Caco-2 (cell line): ENCODE measurements at regions not wholly inside any gene's neighbourhood (a gene's known extent, or its start where the extent isn't known, plus 50 kb on each side); places are given as distances from the start of the nearest gene placed in this dataset.

ENCODE experiments used
- BruUV-seq: library from RNA; stranded (reverse); fragments of 400-500 nt; replicated peaks from 2 replicates; lab custom pipeline; 2021; lab: Mats Ljungman, UMichigan
- CTCF ChIA-PET: fragments of 300-600 bp; sonication (Branson Sonifier 250); formaldehyde crosslinking; loops from one replicate; lab custom pipeline; 2022; ENCODE audit warnings: antibody characterized with exemption; lab: Charles Lee
- POLR2A ChIA-PET: fragments of 300-600 bp; sonication (Branson Sonifier 250); formaldehyde crosslinking; loops from one replicate; lab custom pipeline; 2022; ENCODE audit warnings: antibody characterized with exemption; lab: Charles Lee
- DNase-seq, 2 experiments: peaks; one replicate each; pipeline versions ENCODE4 v3.0.0 to v3.0.0-alpha.2; 2020 to 2022
- H3K27me3 ChIP-seq: replicated peaks from 2 replicates; pipeline ENCODE4 v1.6.0; 2011; ENCODE audit warnings: low read length; ENCODE audit not compliant: control insufficient read depth, insufficient read depth
- H3K36me3 ChIP-seq: 2 replicates; pipeline ENCODE4 v1.5.1; 2011; ENCODE audit warnings: low read length; ENCODE audit not compliant: control insufficient read depth, insufficient read depth
- H3K4me1 ChIP-seq: fragments of 250-450 bp; sonication (Bioruptor Pico); 2 replicates; pipeline ENCODE4 v1.5.1; 2020; ENCODE audit warnings: mild to moderate bottlenecking
- H3K4me3 ChIP-seq: 2 replicates; pipeline ENCODE4 v1.5.1; 2011; ENCODE audit warnings: low read depth, mild to moderate bottlenecking, control low read depth, low read length
- H3K9me3 ChIP-seq: fragments of 250-450 bp; sonication (Bioruptor Pico); 2 replicates; pipeline ENCODE4 v1.5.1; 2020; ENCODE audit warnings: mild to moderate bottlenecking, moderate library complexity
- H3K27ac Mint-ChIP-seq: one replicate; pipeline ENCODE4 v1.8.0; 2022; ENCODE audit warnings: mixed read lengths; ENCODE audit not compliant: unreplicated experiment
- H3K27me3 Mint-ChIP-seq: one replicate; pipeline ENCODE4 v1.8.0; 2022; ENCODE audit warnings: mixed read lengths; ENCODE audit not compliant: insufficient read depth, unreplicated experiment
- H3K36me3 Mint-ChIP-seq: one replicate; pipeline ENCODE4 v1.8.0; 2022; ENCODE audit warnings: mild to moderate bottlenecking, mixed read lengths; ENCODE audit not compliant: insufficient read depth, unreplicated experiment
- H3K4me1 Mint-ChIP-seq: one replicate; pipeline ENCODE4 v1.8.0; 2022; ENCODE audit warnings: low read depth, mixed read lengths; ENCODE audit not compliant: unreplicated experiment
- H3K4me3 Mint-ChIP-seq: one replicate; pipeline ENCODE4 v1.8.0; 2022; ENCODE audit warnings: mild to moderate bottlenecking, moderate library complexity, mixed read lengths; ENCODE audit not compliant: unreplicated experiment
- H3K9me3 Mint-ChIP-seq: one replicate; pipeline ENCODE4 v1.8.0; 2022; ENCODE audit warnings: mixed read lengths; ENCODE audit not compliant: unreplicated experiment
- CTCF ChIP-seq, 2 experiments: fragments of 200-600 bp in 1 of 2; IDR thresholded peaks; 1 replicate in 1 of 2; 2 replicates in 1 of 2; pipeline versions ENCODE4 v1.5.1 to v1.8.0; 2011 to 2022; ENCODE audit warnings: antibody characterized with exemption in 1 of 2, control low read depth in 1 of 2, inconsistent platforms in 1 of 2, low read depth in 1 of 2, low read length in 1 of 2, mild to moderate bottlenecking in 1 of 2, moderate library complexity in 1 of 2; ENCODE audit not compliant: insufficient read depth in 1 of 2, severe bottlenecking in 1 of 2, unreplicated experiment in 1 of 2
- intact Hi-C: fragments of 100-400 bp; cut with micrococcal nuclease; formaldehyde crosslinking; loops from one replicate; pipeline ENCODE4 v1.10.0; 2022; ENCODE audit not compliant: unreplicated experiment

- no peak for TF ChIP-seq CTCF (IDR thresholded peaks at IDR 0.05; ENCODE audit: insufficient read depth in 1 of 2, low read depth in 1 of 2, low read length in 1 of 2, severe bottlenecking in 1 of 2, unreplicated experiment in 1 of 2)
- Histone ChIP-seq H3K9me3 (no peaks in the 10 kb centered on the region), H3K4me1 (peaks cover 17% of the 10 kb centered on the region), H3K27me3 (no peaks in the 10 kb centered on the region), H3K36me3 (no peaks in the 10 kb centered on the region), H3K4me3 (no peak overlapping the region)
- CTCF ChIA-PET: no interaction called here
- Mint-ChIP-seq H3K9me3 (no peaks in the 10 kb centered on the region), H3K4me3 (no peak overlapping the region), H3K27me3 (no peaks in the 10 kb centered on the region), H3K4me1 (peaks cover 3% of the 10 kb centered on the region), H3K27ac (peak overlapping the region; percentile 13), H3K36me3 (no peaks in the 10 kb centered on the region)
- DNase-seq: no peak
- POLR2A ChIA-PET: no interaction called here
- intact Hi-C loops: no loop called here
- BruUV-seq: no TSS peak
Observed at GRCh38 chr11:47911149-47911548, 63.0 kb upstream of the NUP160 start.

DNA sequence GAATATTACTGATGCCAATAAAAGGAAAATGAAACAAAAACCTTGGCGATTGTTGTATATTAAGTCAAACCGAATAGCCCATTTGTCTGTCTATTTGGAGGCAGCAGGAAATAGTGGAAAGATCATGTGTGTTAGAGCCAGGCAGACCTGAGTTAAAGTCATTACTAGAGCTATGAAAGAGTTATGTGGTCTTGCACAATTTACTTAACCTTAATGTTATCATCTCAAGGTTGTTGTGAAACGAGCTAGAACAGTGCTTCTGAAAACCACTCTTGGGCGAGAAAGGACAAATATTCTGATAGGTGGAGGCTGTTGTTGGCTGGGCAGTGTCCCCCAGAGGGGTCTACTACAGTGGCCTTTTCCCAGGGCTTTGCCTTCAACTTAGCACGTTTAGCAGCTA lies 60.0 kb upstream of the NUP160 start:
- no peaks in the 10 kb centered on the region for H3K36me3 Mint-ChIP-seq
- DNase-seq: no peak
- no peaks in the 10 kb centered on the region for H3K27me3 Mint-ChIP-seq
- Histone ChIP-seq H3K27me3 (no peaks in the 10 kb centered on the region), H3K36me3 (no peaks in the 10 kb centered on the region), H3K9me3 (no peaks in the 10 kb centered on the region), H3K4me3 (no peak overlapping the region), H3K4me1 (peaks cover 5% of the 10 kb centered on the region; the same call in 1 of the 2 replicates)
- peaks cover 7% of the 10 kb centered on the region for H3K4me1 Mint-ChIP-seq
- no peaks in the 10 kb centered on the region for H3K9me3 Mint-ChIP-seq
- H3K4me3 Mint-ChIP-seq: no peak overlapping the region
- no TSS peak for BruUV-seq
- TF ChIP-seq CTCF (IDR thresholded peaks at IDR 0.05; ENCODE audit: insufficient read depth in 1 of 2, low read depth in 1 of 2, low read length in 1 of 2, severe bottlenecking in 1 of 2, unreplicated experiment in 1 of 2): no peak
- intact Hi-C loops: no loop called here
- no peak overlapping the region for H3K27ac Mint-ChIP-seq
- POLR2A ChIA-PET: interaction anchor here (0.8 kb wide), 1 partner anchor 60 kb away, joined by 3 read pairs; the partner anchor contains the start of gene NUP160
- CTCF ChIA-PET: interaction anchor here (0.6 kb wide), 1 partner anchor 142 kb away, joined by 10 read pairs; no protein-coding TSS in a partner anchor

GRCh38 chr11:47907499-47907898 lies 59.3 kb upstream of the NUP160 start:
- DNase-seq: no peak
- Histone ChIP-seq H3K27me3 (no peaks in the 10 kb centered on the region), H3K4me1 (peaks cover 5% of the 10 kb centered on the region; the same call in 1 of the 2 replicates), H3K36me3 (no peaks in the 10 kb centered on the region), H3K9me3 (no peaks in the 10 kb centered on the region), H3K4me3 (no peak overlapping the region)
- no TSS peak for BruUV-seq
- ChIA-PET CTCF (no interaction called here), POLR2A (no interaction called here)
- TF ChIP-seq CTCF (IDR thresholded peaks at IDR 0.05; ENCODE audit: insufficient read depth in 1 of 2, low read depth in 1 of 2, low read length in 1 of 2, severe bottlenecking in 1 of 2, unreplicated experiment in 1 of 2): no peak
- Mint-ChIP-seq H3K4me3 (no peak overlapping the region), H3K27me3 (no peaks in the 10 kb centered on the region), H3K27ac (no peak overlapping the region), H3K9me3 (no peaks in the 10 kb centered on the region), H3K4me1 (peaks cover 7% of the 10 kb centered on the region), H3K36me3 (no peaks in the 10 kb centered on the region)
- intact Hi-C loops: no loop called here
